ENCODE measurements at regions not wholly inside any gene's neighbourhood (a gene's known extent, or its start where the extent isn't known, plus 50 kb on each side); places are given as distances from the start of the nearest gene placed in this dataset.

GRCh38 chr15:69593981-69594966 lies 141.7 kb downstream of the RPLP1 start:
- no peak for TF ChIP-seq POLR2A (IDR thresholded peaks at IDR 0.05; ENCODE audit: low read depth, low read length)
- no peak for TF ChIP-seq CTCF (conservative IDR thresholded peaks at IDR 0.05; ENCODE audit: low read depth, low read length)
